GM19025 (cell line): ENCODE measurements at regions not wholly inside any gene's neighbourhood (a gene's known extent, or its start where the extent isn't known, plus 50 kb on each side); places are given as distances from the start of the nearest gene placed in this dataset.
"Not testable (repeated sequence)": the region's sequence is repeated elsewhere in the genome, so short reads cannot be mapped to it uniquely, and the experiment has no call there.

Experiments used
- ATAC-seq: cut with Tn5 transposase; IDR thresholded peaks from one replicate; pipeline ENCODE4 v1.9.1; 2021; ENCODE audit warnings: mild to moderate bottlenecking, low read depth, moderate library complexity; ENCODE audit not compliant: unreplicated experiment

- ATAC-seq = no peak
Measured at GRCh38 chr6:131424475-131424874, 148.6 kb upstream of the ARG1 start.

GRCh38 chr6:131427434-131428058, 145.5 kb upstream of the ARG1 start:
- ATAC-seq = no peak

- ATAC-seq = no peak
Measured at GRCh38 chr6:131430531-131430930, 142.5 kb upstream of the ARG1 start.

- ATAC-seq = no peak
Measured at GRCh38 chr6:131431718-131432117, 141.3 kb upstream of the ARG1 start.

- no peak for ATAC-seq
Measured at GRCh38 chr6:131433927-131434326, 139.1 kb upstream of the ARG1 start.

GRCh38 chr6:131436358-131436757, 136.7 kb upstream of the ARG1 start:
- no peak for ATAC-seq

GRCh38 chr6:131443014-131443413, 130.0 kb upstream of the ARG1 start:
- ATAC-seq = no peak

GRCh38 chr6:131443514-131443913, 129.5 kb upstream of the ARG1 start:
- no peak for ATAC-seq

- not testable (repeated sequence) for ATAC-seq
Measured at GRCh38 chr6:131445356-131445755, 127.7 kb upstream of the ARG1 start.

- ATAC-seq = no peak
Measured at GRCh38 chr6:131450861-131451260, 122.2 kb upstream of the ARG1 start.

- no peak for ATAC-seq
Measured at GRCh38 chr6:131451321-131452144, 121.5 kb upstream of the ARG1 start.

- no peak for ATAC-seq
Measured at GRCh38 chr6:131453803-131454202, 119.2 kb upstream of the ARG1 start.

GRCh38 chr6:131456565-131456964, 116.5 kb upstream of the ARG1 start:
- ATAC-seq = no peak

- no peak for ATAC-seq
Measured at GRCh38 chr6:131459005-131459404, 114.0 kb upstream of the ARG1 start.

- ATAC-seq = no peak
Measured at GRCh38 chr6:131460614-131461000, 112.4 kb upstream of the ARG1 start.

- ATAC-seq = no peak
Measured at GRCh38 chr6:131469130-131469529, 103.9 kb upstream of the ARG1 start.

GRCh38 chr6:131470534-131470933, 102.5 kb upstream of the ARG1 start:
- ATAC-seq = no peak

GRCh38 chr6:131471331-131471730, 101.7 kb upstream of the ARG1 start:
- ATAC-seq = no peak

GRCh38 chr6:131473303-131473702, 99.7 kb upstream of the ARG1 start:
- ATAC-seq = not testable (repeated sequence)

GRCh38 chr6:131476362-131476761, 96.7 kb upstream of the ARG1 start:
- ATAC-seq = no peak

GRCh38 chr6:131478740-131479211, 94.2 kb upstream of the ARG1 start:
- ATAC-seq = not testable (repeated sequence)

- ATAC-seq = no peak
Measured at GRCh38 chr6:131486608-131487007, 86.4 kb upstream of the ARG1 start.
